GM10266 (cell line): ENCODE measurements at regions not wholly inside any gene's neighbourhood (a gene's known extent, or its start where the extent isn't known, plus 50 kb on each side); places are given as distances from the start of the nearest gene placed in this dataset.

Source experiments
- DNase-seq: peaks from one replicate; pipeline ENCODE4 v3.0.0; 2012; ENCODE audit errors: extremely low spot score
- TF ChIP-seq, protein P1 (sequence below): IDR thresholded peaks from 2 replicates; pipeline ENCODE4 v1.5.1; 2012; ENCODE audit warnings: mild to moderate bottlenecking, low read depth; ENCODE audit not compliant: control insufficient read depth, insufficient read depth; ENCODE audit errors: missing control alignments

DNA sequence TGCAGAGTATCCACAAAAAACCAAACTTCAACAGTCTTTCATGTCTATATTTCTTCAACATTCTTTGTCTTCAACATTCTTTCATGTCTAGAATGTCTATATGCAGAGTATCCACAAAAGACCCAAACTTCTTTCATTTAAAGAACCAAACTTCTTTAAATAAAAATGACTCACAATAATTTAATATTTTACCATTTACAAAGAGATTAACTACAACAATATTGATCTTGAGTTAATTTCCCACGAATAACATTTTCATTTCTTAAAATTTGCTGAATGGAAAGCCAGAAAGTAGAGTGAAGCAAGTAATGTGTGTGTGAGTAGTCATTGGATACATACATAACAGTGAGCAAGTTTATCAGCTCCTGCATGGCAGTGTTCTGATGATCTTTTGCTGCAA is 1069.7 kb downstream of the EFNB2 start, which contains the start of gene DAOA:
TSS of gene DAOA (plus strand) at position 301 of the 400 bp plus-strand sequence.
- DNase-seq = no peak
- TF ChIP-seq, protein P1, sequence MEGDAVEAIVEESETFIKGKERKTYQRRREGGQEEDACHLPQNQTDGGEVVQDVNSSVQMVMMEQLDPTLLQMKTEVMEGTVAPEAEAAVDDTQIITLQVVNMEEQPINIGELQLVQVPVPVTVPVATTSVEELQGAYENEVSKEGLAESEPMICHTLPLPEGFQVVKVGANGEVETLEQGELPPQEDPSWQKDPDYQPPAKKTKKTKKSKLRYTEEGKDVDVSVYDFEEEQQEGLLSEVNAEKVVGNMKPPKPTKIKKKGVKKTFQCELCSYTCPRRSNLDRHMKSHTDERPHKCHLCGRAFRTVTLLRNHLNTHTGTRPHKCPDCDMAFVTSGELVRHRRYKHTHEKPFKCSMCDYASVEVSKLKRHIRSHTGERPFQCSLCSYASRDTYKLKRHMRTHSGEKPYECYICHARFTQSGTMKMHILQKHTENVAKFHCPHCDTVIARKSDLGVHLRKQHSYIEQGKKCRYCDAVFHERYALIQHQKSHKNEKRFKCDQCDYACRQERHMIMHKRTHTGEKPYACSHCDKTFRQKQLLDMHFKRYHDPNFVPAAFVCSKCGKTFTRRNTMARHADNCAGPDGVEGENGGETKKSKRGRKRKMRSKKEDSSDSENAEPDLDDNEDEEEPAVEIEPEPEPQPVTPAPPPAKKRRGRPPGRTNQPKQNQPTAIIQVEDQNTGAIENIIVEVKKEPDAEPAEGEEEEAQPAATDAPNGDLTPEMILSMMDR = no peak

DNA sequence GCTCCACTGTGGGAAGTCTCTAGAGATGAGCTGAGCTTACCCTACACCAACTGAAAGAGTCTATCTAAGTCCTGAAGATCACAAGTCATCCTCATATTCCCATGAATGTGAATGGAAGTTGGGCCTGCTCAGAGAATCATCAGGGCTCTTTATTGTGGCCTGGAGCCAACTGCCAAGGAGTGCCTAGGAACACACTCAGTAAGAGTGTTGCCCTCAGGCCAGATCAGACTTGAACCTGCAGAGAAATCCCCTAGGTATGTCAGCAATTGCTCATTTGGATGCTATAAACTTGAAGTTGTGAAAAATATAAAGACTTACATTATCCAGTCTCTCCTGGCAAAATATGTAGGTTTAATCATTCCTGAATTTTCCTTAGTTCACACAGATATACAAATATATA is 1070.2 kb downstream of the EFNB2 start:
- DNase-seq = no peak

DNA sequence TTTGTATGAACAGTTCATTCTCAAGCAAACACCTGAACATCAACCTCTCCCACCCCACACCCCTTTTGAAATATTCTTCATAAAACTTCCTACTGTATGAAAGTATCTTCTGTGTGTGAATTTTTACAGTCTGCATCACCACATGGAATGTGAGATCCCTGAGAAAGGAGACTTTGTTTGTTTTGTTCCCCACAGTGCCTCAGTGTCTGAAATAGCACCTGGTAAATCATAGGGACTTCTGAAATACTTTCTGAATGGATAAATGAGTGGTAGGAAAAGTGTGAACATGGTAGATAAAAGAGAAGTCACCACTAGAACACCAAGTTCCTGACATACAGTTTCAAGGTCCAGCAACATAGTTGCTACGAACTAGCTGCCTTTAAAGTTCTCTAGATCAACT is 1071.2 kb downstream of the EFNB2 start:
- TF ChIP-seq, protein P1 = no peak
- DNase-seq = no peak

More for the DNA sequence above, 1070.2 kb downstream of the EFNB2 start:
- TF ChIP-seq, protein P1 = no peak

DNA sequence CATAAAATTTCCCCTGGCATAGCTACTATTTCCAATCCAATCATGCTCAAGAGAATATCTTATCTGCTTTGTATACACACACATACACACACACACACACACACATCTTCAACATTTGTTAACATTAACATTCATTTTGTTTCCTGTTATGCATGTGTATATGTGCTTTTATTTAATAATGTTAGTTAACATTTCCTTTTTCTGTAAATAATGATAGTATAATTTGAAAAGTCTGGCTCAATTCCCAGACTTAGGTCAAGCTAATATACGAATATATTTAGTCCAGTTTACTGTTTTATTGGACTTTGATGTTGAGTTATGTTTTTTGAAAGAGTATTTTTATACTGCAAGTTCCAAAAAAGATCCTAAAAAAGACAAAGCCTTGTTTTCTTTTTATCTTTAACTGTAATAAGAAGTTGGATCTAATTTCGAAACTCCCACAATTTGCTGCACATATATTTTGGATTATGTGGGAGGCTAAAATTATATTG is 1072.4 kb downstream of the EFNB2 start:
- no peak for DNase-seq
- TF ChIP-seq, protein P1 = no peak

DNA sequence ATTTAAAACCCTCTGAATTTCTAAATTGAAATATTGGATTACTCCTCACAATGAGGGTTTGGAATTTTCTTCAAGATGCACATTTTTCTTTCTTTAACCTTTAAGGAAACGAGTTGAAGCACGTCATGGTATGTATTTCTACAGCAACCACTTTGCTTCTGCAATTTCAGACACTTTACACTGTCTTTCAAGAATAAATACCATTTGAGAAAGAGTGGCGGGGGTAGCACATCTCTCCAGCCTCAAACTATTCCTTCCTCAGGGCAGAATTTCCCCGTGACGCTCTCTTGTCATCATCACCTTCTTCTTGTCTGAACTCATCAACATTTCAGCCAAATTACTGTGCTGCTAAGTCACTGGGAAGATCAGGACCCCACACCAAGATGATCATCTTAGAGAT is 1073.4 kb downstream of the EFNB2 start:
- DNase-seq = no peak
- TF ChIP-seq, protein P1 = no peak

DNA sequence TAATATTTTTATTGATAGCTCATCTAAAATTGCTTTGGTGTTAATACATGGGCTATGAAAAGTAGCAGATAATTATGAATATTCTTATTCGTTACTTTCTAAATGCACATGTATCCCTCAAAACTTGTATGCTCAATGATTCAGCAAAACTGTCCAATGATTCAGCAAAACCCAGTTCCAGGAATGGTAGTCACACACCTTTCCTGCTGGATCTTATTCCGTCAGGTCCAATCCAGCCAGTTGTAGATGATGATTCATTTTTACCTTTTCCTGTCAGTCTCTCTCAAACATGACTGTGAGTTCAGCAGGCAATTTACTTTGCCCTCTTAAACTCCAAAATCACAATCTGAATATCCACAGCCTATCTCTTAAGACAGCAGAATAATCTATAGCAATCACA is 1082.6 kb downstream of the EFNB2 start:
- DNase-seq = no peak
- TF ChIP-seq, protein P1 = no peak

DNA sequence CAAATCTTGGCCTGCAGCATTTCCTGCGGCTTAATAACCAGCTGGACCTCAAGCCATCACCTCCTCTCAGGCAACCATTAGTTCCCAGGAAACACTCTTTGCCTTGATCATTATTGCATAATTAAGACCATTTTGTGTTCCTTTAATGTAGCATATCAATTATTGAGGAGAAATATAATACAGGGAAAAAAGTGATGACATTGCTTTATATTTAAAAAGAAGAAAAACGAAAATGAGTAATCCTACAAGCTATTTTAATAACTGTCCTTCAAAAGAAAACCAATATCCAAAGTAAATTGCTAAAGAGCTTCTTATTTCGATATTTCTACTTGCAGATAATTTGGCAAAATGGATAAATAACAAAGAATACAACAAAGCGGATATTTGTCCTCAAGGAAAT is 1084.7 kb downstream of the EFNB2 start:
- no peak for DNase-seq
- TF ChIP-seq, protein P1 = no peak
